OCI-LY7 (cell line): ENCODE measurements at regions not wholly inside any gene's neighbourhood (a gene's known extent, or its start where the extent isn't known, plus 50 kb on each side); places are given as distances from the start of the nearest gene placed in this dataset.

Experiments
- BruUV-seq: library from RNA; stranded (reverse); fragments of 400-500 nt; replicated peaks from 2 replicates; lab custom pipeline; 2021; lab: Mats Ljungman, UMichigan
- CTCF ChIA-PET: fragments of 300-600 bp; sonication (Branson Sonifier 250); formaldehyde crosslinking; loops from one replicate; lab custom pipeline; 2022; ENCODE audit warnings: antibody characterized with exemption; ENCODE audit not compliant: unreplicated experiment; lab: Charles Lee
- POLR2A ChIA-PET: fragments of 300-600 bp; sonication (Branson Sonifier 250); formaldehyde crosslinking; loops from one replicate; lab custom pipeline; 2022; ENCODE audit warnings: antibody characterized with exemption; lab: Charles Lee
- DNase-seq: peaks from one replicate; pipeline ENCODE4 v3.0.0-alpha.2; 2015; ENCODE audit warnings: low spot score
- H2AFZ ChIP-seq: fragments of 200-600 bp; sonication (generic), shearing (Covaris generic); 2 replicates; pipeline ENCODE4 v1.6.1; 2014; ENCODE audit warnings: mild to moderate bottlenecking, antibody characterized with exemption, low read length, moderate library complexity
- H3K27ac ChIP-seq: fragments of 200-600 bp; sonication (generic); 2 replicates; pipeline ENCODE4 v1.5.1; 2014; ENCODE audit warnings: mixed run types, low read depth, mild to moderate bottlenecking, moderate library complexity, low read length, inconsistent platforms; ENCODE audit not compliant: poor library complexity, severe bottlenecking
- H3K36me3 ChIP-seq: fragments of 200-600 bp; sonication (generic); 2 replicates; pipeline ENCODE4 v1.6.1; 2014; ENCODE audit warnings: mild to moderate bottlenecking, antibody characterized with exemption, low read length, moderate library complexity, mixed read lengths; ENCODE audit not compliant: insufficient read depth
- H3K4me1 ChIP-seq: fragments of 200-600 bp; sonication (generic); 2 replicates; pipeline ENCODE4 v1.5.1; 2014; ENCODE audit warnings: mild to moderate bottlenecking, low read length; ENCODE audit not compliant: insufficient read depth, poor library complexity, severe bottlenecking
- H3K4me2 ChIP-seq: fragments of 200-600 bp; sonication (generic); 2 replicates; pipeline ENCODE4 v1.6.1; 2014; ENCODE audit warnings: mild to moderate bottlenecking, low read length
- H3K4me3 ChIP-seq: fragments of 200-600 bp; sonication (generic); 2 replicates; pipeline ENCODE4 v1.5.1; 2014; ENCODE audit warnings: mild to moderate bottlenecking, low read depth, low read length; ENCODE audit not compliant: poor library complexity, severe bottlenecking
- H3K79me2 ChIP-seq: fragments of 200-600 bp; sonication (generic); 2 replicates; pipeline ENCODE4 v1.6.1; 2016; ENCODE audit warnings: low read depth, mild to moderate bottlenecking, low read length, moderate library complexity, mixed read lengths; ENCODE audit not compliant: insufficient read depth
- H3K9me2 ChIP-seq: fragments of 200-600 bp; sonication (generic); 2 replicates; pipeline ENCODE4 v1.6.1; 2016; ENCODE audit warnings: mild to moderate bottlenecking, low read length, mixed read lengths; ENCODE audit not compliant: insufficient read depth
- H3K9me3 ChIP-seq: fragments of 200-600 bp; sonication (generic); 2 replicates; pipeline ENCODE4 v1.6.1; 2014; ENCODE audit warnings: mild to moderate bottlenecking, mixed run types, low read length, mixed read lengths
- H4K20me1 ChIP-seq: fragments of 200-600 bp; sonication (generic); 2 replicates; pipeline ENCODE4 v1.6.1; 2014; ENCODE audit warnings: mild to moderate bottlenecking, antibody characterized with exemption, low read length, moderate library complexity, mixed read lengths; ENCODE audit not compliant: insufficient read depth
- CTCF ChIP-seq: fragments of 200-600 bp; sonication (generic); conservative IDR thresholded peaks from 2 replicates; pipeline ENCODE4 v1.5.1; 2014; ENCODE audit warnings: mild to moderate bottlenecking, antibody characterized with exemption, low read length, moderate library complexity, mixed read lengths
- EZH2phosphoT487 ChIP-seq: fragments of 200-600 bp; sonication (generic); IDR thresholded peaks from 2 replicates; pipeline ENCODE4 v1.6.1; 2018; ENCODE audit warnings: low read depth, borderline replicate concordance, mild to moderate bottlenecking, mixed run types, antibody characterized with exemption, low read length, moderate library complexity, mixed read lengths
- intact Hi-C: fragments of 100-400 bp; cut with micrococcal nuclease; formaldehyde crosslinking; loops from one replicate; pipeline ENCODE4 v1.10.0; 2022; ENCODE audit not compliant: unreplicated experiment

GRCh38 chr17:77354670-77355455 is 214.1 kb downstream of the SEC14L1 start:
- intact Hi-C loops: no loop called here
- CTCF ChIA-PET: no interaction called here
- no peak for DNase-seq
- no peak overlapping the region for H3K27ac ChIP-seq
- H2AFZ ChIP-seq: no peak overlapping the region
- no peak overlapping the region for H3K4me3 ChIP-seq
- POLR2A ChIA-PET: no interaction called here
- BruUV-seq: no TSS peak
- peaks cover 9% of the 10 kb centered on the region for H3K9me3 ChIP-seq
- H3K4me1 ChIP-seq: no peaks in the 10 kb centered on the region
- H3K79me2 ChIP-seq: no peaks in the 10 kb centered on the region
- TF ChIP-seq CTCF (no peak), EZH2phosphoT487 (no peak)
- no peak overlapping the region for H3K4me2 ChIP-seq
- H3K36me3 ChIP-seq: no peaks in the 10 kb centered on the region
- no peaks in the 10 kb centered on the region for H3K9me2 ChIP-seq
- no peaks in the 10 kb centered on the region for H4K20me1 ChIP-seq

GRCh38 chr17:77356109-77356689 is 215.4 kb downstream of the SEC14L1 start:
- H3K79me2 ChIP-seq: no peaks in the 10 kb centered on the region

More at GRCh38 chr17:77356109-77356689, 215.4 kb downstream of the SEC14L1 start:
- Histone ChIP-seq H3K9me2 (no peaks in the 10 kb centered on the region), H3K9me3 (peaks cover 9% of the 10 kb centered on the region), H3K4me3 (no peak overlapping the region), H4K20me1 (no peaks in the 10 kb centered on the region), H3K4me1 (no peaks in the 10 kb centered on the region), H3K4me2 (no peak overlapping the region), H2AFZ (no peak overlapping the region), H3K36me3 (no peaks in the 10 kb centered on the region), H3K27ac (no peak overlapping the region)
- TF ChIP-seq CTCF: no peak
- TF ChIP-seq EZH2phosphoT487: no peak
- BruUV-seq: no TSS peak
- DNase-seq: no peak
- intact Hi-C loops: no loop called here
- POLR2A ChIA-PET: no interaction called here
- CTCF ChIA-PET: no interaction called here
